Astrocyte (in vitro differentiated cells and primary cell): ENCODE measurements at regions not wholly inside any gene's neighbourhood (a gene's known extent, or its start where the extent isn't known, plus 50 kb on each side); places are given as distances from the start of the nearest gene placed in this dataset.

Experiments used
- DNase-seq: peaks from one replicate; pipeline ENCODE4 v3.0.0-alpha.2; 2010; ENCODE audit warnings: low read depth
- FAIRE-seq: peaks from 2 replicates; lab custom pipeline; 2011; peaks lifted over from hg19 to GRCh38; lab: Jason Lieb, UNC
- H2AFZ ChIP-seq: 2 replicates; pipeline ENCODE4 v1.6.0; 2012; ENCODE audit warnings: low read depth, low read length, inconsistent platforms
- H3K27ac ChIP-seq: 2 replicates; pipeline ENCODE4 v1.5.1; 2011; ENCODE audit warnings: low read depth, low read length, inconsistent platforms
- H3K27me3 ChIP-seq: 2 replicates; pipeline ENCODE4 v1.6.0; 2011; ENCODE audit warnings: low read length, inconsistent platforms; ENCODE audit not compliant: insufficient read depth
- H3K36me3 ChIP-seq: 2 replicates; pipeline ENCODE4 v1.5.1; 2011; ENCODE audit warnings: low read length, inconsistent platforms; ENCODE audit not compliant: insufficient read depth
- H3K4me1 ChIP-seq: 2 replicates; pipeline ENCODE4 v1.5.1; 2011; ENCODE audit warnings: low read length, inconsistent platforms; ENCODE audit not compliant: insufficient read depth
- H3K4me2 ChIP-seq: 2 replicates; pipeline ENCODE4 v1.6.0; 2012; ENCODE audit warnings: low read length, inconsistent platforms
- H3K4me3 ChIP-seq: 2 replicates; pipeline ENCODE4 v1.5.1; 2011; ENCODE audit warnings: low read depth, mild to moderate bottlenecking, low read length, inconsistent platforms; ENCODE audit not compliant: insufficient read depth
- H3K79me2 ChIP-seq: 2 replicates; pipeline ENCODE4 v1.6.0; 2012; ENCODE audit warnings: mild to moderate bottlenecking, low read length, inconsistent platforms; ENCODE audit not compliant: insufficient read depth
- H3K9ac ChIP-seq: 2 replicates; pipeline ENCODE4 v1.6.0; 2012; ENCODE audit warnings: mild to moderate bottlenecking, low read length, inconsistent platforms
- H3K9me3 ChIP-seq: 2 replicates; pipeline ENCODE4 v1.5.1; 2012; ENCODE audit warnings: low read depth, mild to moderate bottlenecking, low read length, inconsistent platforms; ENCODE audit not compliant: insufficient read depth
- H4K20me1 ChIP-seq: 2 replicates; pipeline ENCODE4 v1.6.0; 2012; ENCODE audit warnings: low read length, inconsistent platforms; ENCODE audit not compliant: insufficient read depth
- H3K27ac Mint-ChIP-seq: one replicate; pipeline ENCODE4 v1.8.0; 2021; ENCODE audit warnings: mild to moderate bottlenecking, mixed read lengths; ENCODE audit not compliant: unreplicated experiment
- H3K27me3 Mint-ChIP-seq: one replicate; pipeline ENCODE4 v1.8.0; 2021; ENCODE audit warnings: low read depth, mixed read lengths; ENCODE audit not compliant: unreplicated experiment
- H3K36me3 Mint-ChIP-seq: one replicate; pipeline ENCODE4 v1.8.0; 2021; ENCODE audit warnings: low read depth, mixed read lengths; ENCODE audit not compliant: unreplicated experiment
- H3K4me1 Mint-ChIP-seq: one replicate; pipeline ENCODE4 v1.8.0; 2021; ENCODE audit warnings: low read depth, mixed read lengths; ENCODE audit not compliant: unreplicated experiment
- H3K4me3 Mint-ChIP-seq: one replicate; pipeline ENCODE4 v1.8.0; 2021; ENCODE audit warnings: mild to moderate bottlenecking, moderate library complexity, mixed read lengths; ENCODE audit not compliant: unreplicated experiment
- H3K9me3 Mint-ChIP-seq: one replicate; pipeline ENCODE4 v1.8.0; 2021; ENCODE audit warnings: mild to moderate bottlenecking, mixed read lengths; ENCODE audit not compliant: unreplicated experiment
- CTCF ChIP-seq: IDR thresholded peaks from 2 replicates; pipeline ENCODE4 v1.5.1; 2011; ENCODE audit warnings: low read depth, mild to moderate bottlenecking, inconsistent platforms, low read length, moderate library complexity; ENCODE audit not compliant: insufficient read depth
- EZH2 ChIP-seq: IDR thresholded peaks from 2 replicates; pipeline ENCODE4 v1.6.1; 2012; ENCODE audit warnings: mild to moderate bottlenecking, low read length, inconsistent platforms; ENCODE audit not compliant: insufficient read depth

DNA sequence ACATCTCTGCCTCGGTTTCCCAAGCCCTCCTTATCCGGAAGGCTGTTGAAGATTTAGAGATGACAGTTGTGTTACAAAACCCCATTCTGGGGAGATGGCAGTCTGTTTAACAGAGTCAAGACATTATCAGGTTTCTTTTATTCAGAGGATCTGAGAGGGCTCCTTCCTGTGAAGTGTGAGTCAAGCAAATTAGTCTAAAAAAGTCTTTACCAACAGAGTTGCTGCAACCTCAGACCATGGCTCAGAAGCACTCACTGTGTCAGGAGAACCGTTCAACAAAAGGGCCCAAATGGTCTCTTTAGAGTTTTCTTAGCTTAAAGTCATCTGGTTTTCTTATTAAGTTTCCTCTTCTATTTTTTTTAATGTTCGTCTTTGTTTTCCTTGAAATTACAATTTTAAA is 717.8 kb downstream of the EPM2A start:
- Mint-ChIP-seq H3K27ac (peak overlapping the region; percentile 44), H3K27me3 (no peaks in the 10 kb centered on the region), H3K4me3 (no peak overlapping the region), H3K36me3 (no peaks in the 10 kb centered on the region), H3K4me1 (peaks cover 40% of the 10 kb centered on the region), H3K9me3 (no peaks in the 10 kb centered on the region)
- Histone ChIP-seq H3K9me3 (no peaks in the 10 kb centered on the region), H3K27me3 (no peaks in the 10 kb centered on the region), H2AFZ (no peak overlapping the region), H3K9ac (no peak overlapping the region), H3K4me1 (peaks cover 9% of the 10 kb centered on the region), H3K79me2 (no peaks in the 10 kb centered on the region), H3K27ac (no peak overlapping the region), H3K36me3 (no peaks in the 10 kb centered on the region), H3K4me2 (no peak overlapping the region), H4K20me1 (no peaks in the 10 kb centered on the region), H3K4me3 (no peak overlapping the region)
- TF ChIP-seq EZH2 (no peak), CTCF (no peak)
- no peak for FAIRE-seq
- no peak for DNase-seq

- Histone ChIP-seq H4K20me1 (no peaks in the 10 kb centered on the region), H3K4me1 (peaks cover 9% of the 10 kb centered on the region), H3K36me3 (no peaks in the 10 kb centered on the region), H3K4me2 (no peak overlapping the region), H3K4me3 (no peak overlapping the region), H3K79me2 (no peaks in the 10 kb centered on the region), H3K9ac (no peak overlapping the region), H2AFZ (no peak overlapping the region), H3K9me3 (no peaks in the 10 kb centered on the region), H3K27me3 (no peaks in the 10 kb centered on the region), H3K27ac (no peak overlapping the region)
- DNase-seq (no peak), FAIRE-seq (no peak)
- no peak overlapping the region for H3K27ac Mint-ChIP-seq
- H3K9me3 Mint-ChIP-seq, result no peaks in the 10 kb centered on the region
- no peaks in the 10 kb centered on the region for H3K27me3 Mint-ChIP-seq
- H3K4me1 Mint-ChIP-seq, result peaks cover 43% of the 10 kb centered on the region
- H3K36me3 Mint-ChIP-seq, result no peaks in the 10 kb centered on the region
- no peak overlapping the region for H3K4me3 Mint-ChIP-seq
- TF ChIP-seq CTCF (no peak), EZH2 (no peak)
These were observed 717.3 kb downstream of the EPM2A start for GRCh38 chr6:145018027-145018426.

GRCh38 chr6:145020114-145020513 is 715.2 kb downstream of the EPM2A start:
- no peaks in the 10 kb centered on the region for H3K9me3 Mint-ChIP-seq
- H2AFZ ChIP-seq, result no peak overlapping the region

More at GRCh38 chr6:145020114-145020513, 715.2 kb downstream of the EPM2A start:
- Histone ChIP-seq H3K4me3 (no peak overlapping the region), H3K4me2 (no peak overlapping the region), H3K9ac (no peak overlapping the region), H3K27ac (no peak overlapping the region), H3K9me3 (no peaks in the 10 kb centered on the region), H4K20me1 (no peaks in the 10 kb centered on the region), H3K36me3 (no peaks in the 10 kb centered on the region), H3K79me2 (no peaks in the 10 kb centered on the region), H3K4me1 (peaks cover 9% of the 10 kb centered on the region), H3K27me3 (no peaks in the 10 kb centered on the region)
- no peak overlapping the region for H3K27ac Mint-ChIP-seq
- no peaks in the 10 kb centered on the region for H3K36me3 Mint-ChIP-seq
- H3K4me1 Mint-ChIP-seq, result peaks cover 34% of the 10 kb centered on the region
- no peak for TF ChIP-seq CTCF
- no peak for TF ChIP-seq EZH2
- no peak overlapping the region for H3K4me3 Mint-ChIP-seq
- FAIRE-seq (no peak), DNase-seq (no peak)
- H3K27me3 Mint-ChIP-seq, result no peaks in the 10 kb centered on the region
